GM19463 (cell line): ENCODE measurements at regions not wholly inside any gene's neighbourhood (a gene's known extent, or its start where the extent isn't known, plus 50 kb on each side); places are given as distances from the start of the nearest gene placed in this dataset.
"Not testable (repeated sequence)": the region's sequence is repeated elsewhere in the genome, so short reads cannot be mapped to it uniquely, and the experiment has no call there.

ENCODE experiments used
- ATAC-seq: cut with Tn5 transposase; IDR thresholded peaks from one replicate; pipeline ENCODE4 v1.9.1; 2021; ENCODE audit warnings: mild to moderate bottlenecking, moderate library complexity; ENCODE audit not compliant: unreplicated experiment

GRCh38 chr6:11851387-11851786 lies 72.8 kb upstream of the ADTRP start:
- ATAC-seq, result no peak

GRCh38 chr6:11848852-11849731 lies 70.5 kb upstream of the ADTRP start:
- no peak for ATAC-seq

GRCh38 chr6:11848346-11848651 lies 69.7 kb upstream of the ADTRP start:
- ATAC-seq, result no peak

- ATAC-seq, result no peak
Measured at GRCh38 chr6:11847515-11848345, 69.1 kb upstream of the ADTRP start.

- not testable (repeated sequence) for ATAC-seq
Measured at GRCh38 chr6:11847068-11847467, 68.5 kb upstream of the ADTRP start.

GRCh38 chr6:11845664-11846577 lies 67.3 kb upstream of the ADTRP start:
- ATAC-seq, result no peak

- ATAC-seq, result not testable (repeated sequence)
Measured at GRCh38 chr6:11842795-11843194, 64.2 kb upstream of the ADTRP start.

- ATAC-seq, result no peak
Measured at GRCh38 chr6:11835065-11835464, 56.5 kb upstream of the ADTRP start.

- ATAC-seq, result peak; percentile 75
Measured at GRCh38 chr6:11833626-11834592, 55.3 kb upstream of the ADTRP start.

- ATAC-seq, result no peak
Measured at GRCh38 chr6:11831653-11832052, 53.0 kb upstream of the ADTRP start.

GRCh38 chr6:11830520-11830919 lies 51.9 kb upstream of the ADTRP start:
- ATAC-seq, result no peak

- ATAC-seq, result no peak
Measured at GRCh38 chr6:11830105-11830504, 51.5 kb upstream of the ADTRP start.

GRCh38 chr6:11828262-11828870 lies 49.8 kb upstream of the ADTRP start:
- no peak for ATAC-seq
